Activated naive CD8-positive, alpha-beta T cell treated with anti-CD3 and anti-CD28 coated beads, Interleukin-2, amount 50 U/mL, for 16 hours (primary cell): ENCODE measurements at regions not wholly inside any gene's neighbourhood (a gene's known extent, or its start where the extent isn't known, plus 50 kb on each side); places are given as distances from the start of the nearest gene placed in this dataset.
"Not testable (repeated sequence)": the region's sequence is repeated elsewhere in the genome, so short reads cannot be mapped to it uniquely, and the experiment has no call there.

ENCODE experiments used
- DNase-seq: peaks from one replicate; pipeline ENCODE4 v3.0.0-alpha.2; 2020; ENCODE audit warnings: low read depth, low spot score

- DNase-seq = no peak
These were observed 144.0 kb upstream of the PHACTR3 start for GRCh38 chr20:59460352-59460751.

GRCh38 chr20:59461526-59461925, 142.8 kb upstream of the PHACTR3 start:
- no peak for DNase-seq

DNA sequence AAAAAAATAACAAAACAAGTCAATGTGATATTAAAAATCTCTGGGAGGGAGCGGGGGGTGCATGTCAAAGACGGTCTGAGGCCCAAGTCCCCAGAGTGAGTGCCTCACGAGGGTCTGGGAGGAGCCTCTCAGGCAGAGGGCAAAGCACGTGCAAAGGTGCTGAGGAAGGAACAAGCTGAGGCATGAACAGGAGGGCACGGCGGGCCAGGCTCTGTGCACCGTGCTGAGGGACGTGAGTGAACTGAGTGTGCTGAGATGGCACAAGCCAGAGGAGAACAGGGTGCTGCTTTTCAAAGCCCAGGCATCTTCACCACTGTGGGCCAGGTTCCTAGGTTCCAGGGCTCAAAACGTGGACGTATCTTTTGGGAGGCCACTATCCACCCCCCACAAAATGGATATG, 142.1 kb upstream of the PHACTR3 start:
- no peak for DNase-seq

DNA sequence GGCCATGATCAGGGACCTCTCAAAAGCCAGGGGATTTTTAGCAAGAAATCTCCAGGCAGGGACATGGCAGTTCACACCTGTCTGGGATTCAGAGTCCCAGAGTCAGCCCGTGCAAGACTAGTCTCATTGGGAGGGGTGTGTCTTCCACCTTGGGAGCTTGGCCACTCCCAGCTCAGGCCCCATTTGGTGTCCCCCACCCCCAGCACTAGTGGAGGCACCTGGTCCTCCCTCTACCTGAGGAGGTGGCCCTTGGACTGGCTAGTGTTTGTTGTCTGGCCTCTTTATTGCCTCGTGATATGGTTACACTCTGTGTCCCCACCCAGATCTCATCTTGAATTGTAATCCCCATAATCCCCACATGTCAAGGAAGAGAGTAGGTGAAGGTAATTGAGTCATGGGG, 140.8 kb upstream of the PHACTR3 start:
- DNase-seq = no peak

DNA sequence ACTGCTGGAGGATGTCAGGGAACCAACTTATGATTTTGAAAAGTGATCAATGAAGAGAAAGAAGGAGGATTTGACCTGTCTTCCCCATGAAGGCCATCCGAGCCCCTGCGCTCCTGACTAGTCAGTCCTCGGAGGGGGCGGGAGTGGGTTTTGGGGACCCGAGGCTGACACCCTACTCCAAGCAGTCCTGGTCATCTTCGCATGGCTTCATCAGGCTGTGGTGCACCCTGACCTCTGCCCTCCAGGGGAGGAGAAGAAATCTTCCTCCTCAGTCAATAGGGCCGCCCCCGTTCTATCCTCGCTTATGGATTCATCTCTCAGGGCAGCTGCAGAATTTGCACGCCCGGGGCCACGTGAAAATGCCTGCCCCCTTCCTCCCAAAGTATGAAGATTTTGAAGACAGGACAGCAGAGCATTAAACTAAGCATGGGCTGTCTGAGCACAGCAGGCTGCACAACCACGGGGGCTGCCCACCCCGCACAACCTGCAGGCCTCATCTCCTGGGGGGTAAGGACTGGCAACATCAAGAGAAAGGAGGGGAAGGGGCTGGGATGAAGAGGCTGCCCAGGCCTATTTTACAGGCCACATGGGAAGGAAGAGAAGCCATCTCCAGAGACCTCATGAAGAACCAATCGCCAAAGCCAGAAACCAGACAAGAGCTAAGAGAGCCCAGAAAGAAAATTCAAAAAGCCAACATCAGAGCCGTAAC, 138.1 kb upstream of the PHACTR3 start:
- no peak for DNase-seq

DNA sequence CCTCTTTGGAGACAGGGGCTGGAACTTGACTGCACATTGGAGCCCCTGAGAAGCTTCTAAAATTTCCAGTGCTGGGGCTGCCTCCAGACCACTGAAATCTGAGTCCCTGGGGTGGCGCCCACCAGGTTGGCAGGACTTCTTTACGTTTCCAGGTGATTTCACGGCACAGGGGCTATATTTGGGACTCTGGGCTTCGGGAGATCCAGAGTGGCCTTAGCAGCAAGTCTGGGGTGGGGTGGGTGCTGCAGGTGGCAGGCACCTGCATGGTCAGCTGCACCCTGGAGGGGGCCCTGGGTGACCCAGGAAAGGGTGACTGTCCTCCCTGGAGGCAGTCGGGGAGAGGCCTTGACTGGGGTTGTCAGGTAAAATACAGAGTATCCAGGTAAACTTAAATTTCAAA, 135.5 kb upstream of the PHACTR3 start:
- no peak for DNase-seq

DNA sequence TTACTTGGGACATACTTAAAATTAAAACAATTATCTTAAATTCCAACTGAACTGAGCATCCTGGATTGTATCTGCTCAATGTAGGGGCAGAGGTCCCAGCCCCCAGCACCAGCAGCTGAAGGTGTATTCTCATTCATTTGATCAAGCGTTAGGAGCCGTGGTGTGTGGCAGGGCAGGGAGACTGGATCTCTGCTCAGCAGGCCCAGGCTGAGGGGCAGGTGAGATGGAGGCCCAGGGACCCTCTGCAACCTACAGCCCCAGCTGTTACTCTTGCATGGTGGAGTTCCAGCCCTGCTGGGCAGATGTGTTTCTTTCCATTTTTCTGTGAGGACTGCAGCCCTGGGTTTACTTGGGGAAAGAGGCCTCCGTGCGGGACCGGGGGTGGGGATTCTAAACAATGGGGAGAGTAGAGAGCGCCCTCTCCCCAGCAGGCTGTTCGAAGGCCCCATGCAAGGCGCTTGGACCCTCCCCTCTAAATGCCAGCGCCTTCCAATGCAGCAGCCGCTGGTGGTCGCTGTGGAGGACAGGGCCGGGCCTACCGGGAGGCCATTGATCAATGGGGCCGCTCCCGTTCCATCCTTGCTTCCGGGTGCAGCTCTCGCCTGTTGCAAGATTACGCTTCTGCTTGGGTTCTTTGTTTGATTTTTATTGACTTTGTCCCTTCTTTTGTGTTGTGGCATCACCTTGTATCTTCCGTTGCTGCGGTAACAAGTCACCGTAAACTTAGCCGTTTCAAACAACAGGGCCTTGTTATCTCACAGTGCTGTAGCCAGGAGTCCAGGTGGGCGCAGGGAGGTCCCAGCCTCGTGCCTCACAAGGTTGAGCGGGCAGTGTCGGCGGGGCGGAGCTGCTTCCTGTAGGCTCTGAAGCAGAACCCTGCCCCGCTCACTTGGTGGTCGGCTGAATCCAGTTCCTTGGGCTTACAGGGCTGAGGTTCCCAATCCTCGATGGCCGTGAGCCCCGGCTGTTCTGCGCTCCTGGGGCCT, 134.8 kb upstream of the PHACTR3 start:
- no peak for DNase-seq

DNA sequence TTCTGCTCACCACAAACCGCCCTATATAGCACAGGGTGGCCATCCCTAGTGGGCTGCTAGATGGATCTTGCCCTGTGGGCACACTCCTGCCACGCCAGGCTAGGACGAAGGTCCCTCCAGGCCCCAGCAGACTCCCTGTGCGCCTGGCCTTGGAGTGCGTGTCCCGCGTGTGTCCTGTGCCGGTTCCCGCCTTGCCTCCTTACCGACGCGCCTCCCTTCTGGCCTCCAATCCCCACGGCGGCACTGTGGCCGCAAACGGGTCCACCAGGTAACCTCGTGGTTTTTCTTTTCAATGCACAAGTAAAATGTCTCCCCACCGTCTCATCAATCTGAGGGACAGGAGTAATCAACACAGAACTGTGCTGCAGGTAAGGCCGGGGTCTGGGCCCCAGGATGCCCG, 133.8 kb upstream of the PHACTR3 start:
- no peak for DNase-seq

DNA sequence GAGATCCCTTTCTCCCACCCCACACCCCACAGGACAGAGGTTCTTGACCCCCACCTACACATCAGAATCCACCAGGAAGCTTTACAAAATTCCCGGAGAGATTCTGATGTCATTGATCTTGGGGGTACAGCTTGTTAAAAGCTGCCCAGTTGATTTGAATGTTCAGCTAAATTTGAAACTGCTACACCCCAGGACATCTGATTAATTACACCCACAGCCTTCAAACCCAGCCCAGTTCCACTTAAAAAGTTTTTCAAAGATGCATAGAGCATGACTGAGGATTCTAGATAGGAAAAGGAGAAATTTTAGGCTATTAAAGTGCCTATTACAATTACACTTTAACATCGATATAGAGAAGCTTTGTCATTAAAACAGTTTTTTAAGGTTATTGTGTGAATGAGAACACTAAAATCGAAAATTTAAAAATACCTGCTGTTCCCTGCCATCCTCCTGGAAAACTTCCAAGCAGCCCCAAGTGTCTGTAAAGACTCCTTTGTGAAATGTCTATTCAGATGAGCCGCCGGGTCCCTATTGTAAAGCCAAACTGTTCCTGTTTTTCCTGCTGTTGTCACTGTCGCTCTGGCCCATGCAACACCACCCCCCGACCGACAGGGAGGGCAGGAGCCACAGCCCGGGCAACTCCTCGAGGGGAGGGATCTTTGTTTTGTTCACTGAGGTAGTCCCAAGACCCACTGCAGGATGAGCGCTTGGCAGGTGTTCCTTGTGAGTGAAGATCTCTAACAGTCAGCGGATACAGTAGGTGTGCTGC, 132.5 kb upstream of the PHACTR3 start:
- no peak for DNase-seq

GRCh38 chr20:59473742-59474141, 130.6 kb upstream of the PHACTR3 start:
- no peak for DNase-seq

DNA sequence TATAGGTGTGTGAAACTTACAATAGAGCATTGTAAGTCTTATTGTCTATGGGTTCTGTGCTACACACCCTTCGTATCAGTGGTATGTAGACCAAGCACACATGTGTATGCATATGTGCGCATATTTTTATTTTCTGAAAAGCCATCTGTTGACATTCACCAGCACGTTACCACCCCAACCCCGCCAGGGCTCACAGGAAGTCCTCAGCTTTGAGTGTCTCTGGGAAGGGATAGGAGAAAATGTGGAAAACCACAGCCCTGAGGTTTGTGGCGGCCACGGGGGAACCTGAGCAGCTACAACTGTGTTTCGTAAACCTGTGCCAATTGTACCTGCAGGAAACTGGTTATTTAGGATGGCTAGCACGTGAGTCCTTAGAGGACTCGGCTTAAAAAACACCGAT, 123.3 kb upstream of the PHACTR3 start:
- DNase-seq = no peak

DNA sequence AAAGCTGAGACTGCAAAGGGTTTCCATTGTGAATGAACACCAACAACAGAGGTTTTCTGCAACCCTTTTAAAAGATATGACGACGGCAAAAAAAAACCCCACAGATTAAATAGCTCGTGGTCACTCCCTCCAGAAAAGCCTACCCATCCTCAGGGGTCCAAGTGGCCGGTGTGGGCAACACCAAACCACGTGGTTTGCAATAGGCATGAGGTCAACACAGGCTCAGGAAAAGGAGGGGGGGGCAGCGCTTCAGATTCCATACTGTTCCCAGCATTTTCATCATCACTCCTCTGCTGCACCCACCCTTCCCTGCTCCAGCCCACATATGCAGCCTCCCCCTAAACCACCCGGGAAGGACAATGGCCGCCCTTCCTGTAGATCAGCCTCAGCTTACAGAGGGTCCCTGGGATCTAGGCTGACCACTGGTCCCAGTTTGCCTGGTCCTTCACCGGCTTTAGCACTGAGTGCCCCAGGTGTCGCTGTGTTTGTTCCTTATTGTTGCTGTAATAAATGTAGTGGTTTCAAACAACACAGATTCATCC, 122.8 kb upstream of the PHACTR3 start:
- DNase-seq = no peak

DNA sequence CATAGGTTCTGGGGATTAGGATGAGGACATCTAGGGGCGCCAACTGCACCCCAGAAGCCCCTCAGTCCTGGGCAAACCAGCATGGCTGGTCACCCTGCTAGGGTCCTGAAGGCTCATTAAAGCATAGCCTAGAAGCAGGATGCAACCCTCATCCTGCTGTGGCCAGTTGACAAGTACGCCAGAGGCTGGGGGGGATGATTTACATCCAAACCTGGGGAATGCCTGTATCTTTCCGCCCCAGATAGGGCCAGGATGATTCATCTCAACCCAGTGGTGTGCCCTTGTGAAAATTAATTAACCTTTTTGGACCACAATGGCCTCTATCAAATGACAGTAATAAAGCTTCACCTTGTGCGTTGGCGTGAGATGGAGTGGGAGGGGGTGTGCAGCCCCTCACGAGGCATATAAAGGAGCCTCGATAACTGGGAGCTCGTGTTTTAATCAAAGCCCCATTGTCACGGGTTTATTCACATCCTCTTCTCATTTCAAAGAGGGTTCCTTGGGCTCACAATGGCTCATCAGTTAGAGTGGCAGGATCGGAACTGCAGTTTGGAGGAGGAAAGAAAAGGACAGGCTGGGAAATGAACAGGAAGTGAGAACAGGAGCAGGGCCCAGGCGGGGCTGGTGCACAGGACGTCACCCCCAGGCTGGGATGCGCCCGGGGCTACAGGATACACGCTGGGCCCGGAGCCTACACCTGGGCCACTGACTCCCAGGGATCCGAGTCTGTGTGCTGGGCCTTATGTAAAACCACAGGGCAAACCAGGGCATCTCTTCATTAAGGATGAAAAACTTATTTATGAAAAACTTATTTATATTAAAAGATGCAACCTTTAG, 121.8 kb upstream of the PHACTR3 start:
- no peak for DNase-seq

- no peak for DNase-seq
These were observed 120.9 kb upstream of the PHACTR3 start for GRCh38 chr20:59483481-59483880.

GRCh38 chr20:59484228-59484627, 120.1 kb upstream of the PHACTR3 start:
- DNase-seq = no peak

DNA sequence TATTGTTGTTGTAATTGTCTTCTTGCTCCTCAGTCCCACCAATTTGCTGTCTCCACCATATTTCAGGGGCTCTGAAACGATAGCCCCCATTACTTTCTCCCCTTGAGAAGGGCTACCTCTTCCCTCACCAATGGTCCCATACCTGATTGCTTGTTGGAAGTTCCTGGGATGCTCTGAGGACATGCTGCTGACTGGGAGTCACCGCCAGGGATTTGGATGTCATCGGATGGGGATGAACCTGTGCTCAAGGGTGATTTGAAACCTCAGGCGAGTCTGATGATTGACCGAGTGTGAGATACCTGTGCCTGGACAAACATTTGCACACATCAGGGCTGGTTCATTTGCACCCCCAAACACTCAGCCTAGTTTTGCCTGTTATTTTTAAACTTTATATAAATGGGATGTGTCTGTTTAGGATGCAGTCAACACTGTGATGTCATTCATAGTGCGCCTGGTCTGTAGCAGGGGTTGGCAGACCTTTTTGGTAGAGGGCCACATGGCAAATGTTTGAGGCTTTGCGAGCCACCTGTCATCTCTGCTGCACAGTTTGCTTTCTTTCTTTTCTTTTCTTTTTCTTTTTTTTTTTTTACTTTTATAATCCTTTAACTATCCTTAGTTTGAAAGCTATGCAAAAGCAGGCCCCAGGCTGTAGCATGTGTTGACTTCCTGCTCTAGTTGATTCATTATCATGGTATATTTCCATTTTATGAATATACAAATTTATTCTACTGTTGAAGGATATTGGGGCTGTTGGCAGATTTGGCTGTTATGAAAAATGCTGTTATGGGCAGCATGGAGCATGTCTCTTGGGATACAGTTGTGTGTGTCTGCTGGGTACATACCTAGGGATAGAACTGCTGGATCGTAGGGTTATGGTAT, 118.5 kb upstream of the PHACTR3 start:
- DNase-seq = no peak

- DNase-seq = not testable (repeated sequence)
These were observed 115.9 kb upstream of the PHACTR3 start for GRCh38 chr20:59488459-59488858.

DNA sequence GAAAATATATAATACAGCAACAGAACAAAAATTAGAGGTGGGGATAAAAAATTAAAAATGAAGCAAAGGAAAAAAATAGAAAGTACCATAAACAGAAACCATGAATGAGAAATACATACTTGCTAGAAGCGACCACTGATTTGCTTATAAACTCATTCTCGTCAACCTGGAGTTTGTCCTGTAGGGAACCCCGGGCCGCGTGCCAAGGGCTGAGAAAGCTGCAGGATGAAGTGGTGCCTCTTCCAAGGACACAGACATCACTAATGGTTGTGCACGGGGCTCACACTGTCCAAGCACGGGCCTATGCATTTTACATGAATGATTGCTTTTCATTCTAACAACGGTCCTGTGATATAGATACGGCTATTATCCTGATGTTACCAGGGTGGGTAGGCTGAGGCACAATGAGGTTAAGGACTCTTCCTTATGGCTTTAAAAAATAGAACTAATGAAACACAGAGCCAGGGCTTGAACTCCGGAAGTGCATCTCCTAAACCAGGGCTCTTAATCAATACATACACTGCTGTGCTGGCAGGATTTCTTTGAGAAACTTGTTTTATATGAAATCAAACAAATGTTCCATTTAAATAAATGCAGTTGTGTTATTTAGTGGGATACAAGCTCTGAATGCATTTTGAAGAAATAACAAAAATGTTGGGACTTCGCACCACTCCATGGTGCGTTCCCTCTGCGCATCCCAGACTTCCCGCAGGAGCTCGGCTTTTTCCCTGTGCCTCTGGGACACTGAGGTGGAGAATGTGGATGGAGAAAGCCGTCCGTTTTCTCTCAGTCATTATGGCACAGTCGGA, 113.9 kb upstream of the PHACTR3 start:
- not testable (repeated sequence) for DNase-seq

GRCh38 chr20:59491884-59492283, 112.5 kb upstream of the PHACTR3 start:
- DNase-seq = no peak
